Epidermal melanocyte (primary cell): ENCODE measurements at regions not wholly inside any gene's neighbourhood (a gene's known extent, or its start where the extent isn't known, plus 50 kb on each side); places are given as distances from the start of the nearest gene placed in this dataset.
"Not testable (repeated sequence)": the region's sequence is repeated elsewhere in the genome, so short reads cannot be mapped to it uniquely, and the experiment has no call there.

Experiments used
- DNase-seq: peaks from one replicate; pipeline ENCODE4 v3.0.0; 2011; ENCODE audit warnings: low spot score; ENCODE audit not compliant: insufficient read length

DNA sequence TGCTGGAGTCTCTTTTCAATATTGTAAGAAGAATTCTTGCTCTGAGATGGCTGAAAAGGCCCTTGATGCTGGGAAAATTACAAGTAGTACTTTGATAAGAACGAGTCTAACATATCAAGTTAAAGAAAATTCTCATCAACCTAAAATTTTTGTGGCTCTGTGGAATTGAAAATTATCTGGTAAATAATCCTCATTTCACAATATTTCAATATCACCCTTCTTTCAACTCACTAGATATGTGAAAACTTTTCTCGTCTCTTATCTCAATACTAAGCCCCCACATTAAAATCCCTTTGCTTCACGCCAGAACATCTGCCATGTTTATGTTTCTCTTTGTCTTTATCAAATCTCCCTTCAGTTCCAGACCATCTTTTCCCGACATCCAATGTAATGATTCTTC, 448.8 kb downstream of the ZNF516 start:
- no peak for DNase-seq

DNA sequence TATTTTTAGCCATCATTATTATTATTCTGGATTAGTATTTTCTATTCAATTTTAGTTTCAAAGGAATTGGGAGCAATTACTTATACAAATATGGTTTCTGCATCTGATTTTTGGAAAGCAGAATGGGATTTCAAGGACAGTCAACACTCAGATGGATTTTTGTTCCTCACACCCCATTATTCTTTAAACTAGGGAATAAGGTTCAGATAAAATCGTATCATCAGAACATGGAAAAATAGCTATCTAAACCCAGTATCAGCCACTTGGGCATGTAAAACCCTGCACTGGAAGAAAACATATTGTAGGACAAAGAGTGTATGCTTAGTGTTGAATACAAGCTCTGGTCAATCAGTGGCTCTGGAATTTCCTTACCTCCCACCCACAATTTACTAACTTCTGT, 452.5 kb downstream of the ZNF516 start:
- no peak for DNase-seq

DNA sequence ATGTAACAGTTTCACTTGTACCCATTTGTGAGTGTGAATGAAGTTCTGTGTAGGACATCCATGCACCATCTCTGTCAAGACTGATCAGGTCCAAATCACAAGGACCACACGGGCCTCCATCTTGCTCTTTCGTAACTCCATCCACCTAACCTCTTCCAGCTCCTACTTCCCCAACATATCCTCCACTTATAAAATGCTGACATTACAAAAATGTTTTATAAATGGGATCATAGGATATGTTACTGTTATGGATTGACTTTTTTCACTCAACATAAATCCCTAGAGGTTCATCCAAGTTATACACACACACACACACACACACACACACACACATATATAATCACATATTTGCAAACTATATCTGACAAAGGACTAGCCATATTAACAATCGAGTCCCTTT, 476.8 kb downstream of the ZNF516 start:
- DNase-seq: no peak

DNA sequence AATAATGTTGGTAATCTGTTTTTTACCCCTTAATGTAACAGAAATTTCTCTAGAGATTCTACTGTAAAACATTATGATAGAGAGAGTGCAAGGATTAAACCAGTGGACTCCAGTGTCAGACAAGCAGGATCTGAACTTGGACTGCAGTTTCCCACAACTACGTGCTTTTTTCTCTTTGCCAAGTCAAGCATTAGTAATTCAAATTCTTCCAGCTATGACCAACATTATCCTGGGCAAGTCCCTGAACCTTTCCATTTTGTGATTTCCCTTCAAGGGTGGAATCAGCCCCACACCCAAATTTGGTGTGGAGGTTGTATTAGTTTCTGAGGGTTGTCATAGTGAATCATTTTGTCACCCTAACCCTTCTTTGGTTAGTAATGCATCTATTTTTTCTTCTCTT, 482.0 kb downstream of the ZNF516 start:
- DNase-seq: no peak

DNA sequence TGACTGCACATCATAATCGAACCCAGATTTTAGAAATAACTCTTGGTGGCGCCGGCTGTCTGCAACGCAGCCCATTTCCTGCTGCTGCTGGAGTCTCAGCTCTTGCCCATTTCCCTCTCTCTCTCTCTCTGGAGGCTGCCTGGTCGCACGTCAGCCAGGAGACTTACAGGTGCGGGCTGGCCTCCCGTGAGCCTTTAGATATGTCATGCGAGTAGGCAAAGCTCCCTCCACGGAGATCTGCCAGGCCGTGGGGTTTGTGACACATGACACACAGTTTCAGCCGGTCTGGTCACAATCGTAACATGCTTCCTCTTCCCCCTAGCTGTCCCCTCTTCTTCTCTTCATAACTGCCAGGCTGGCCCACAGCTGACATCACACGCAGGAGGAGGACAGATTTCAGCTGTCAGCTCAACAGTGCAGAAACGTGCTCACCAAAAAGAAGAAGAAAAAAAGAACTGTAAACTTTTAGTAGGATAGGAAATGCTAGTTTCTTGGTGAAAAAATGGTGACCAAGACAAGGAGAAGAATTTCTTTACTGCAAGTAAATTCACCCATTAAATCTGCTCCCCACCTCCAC, 489.3 kb downstream of the ZNF516 start:
- no peak for DNase-seq

DNA sequence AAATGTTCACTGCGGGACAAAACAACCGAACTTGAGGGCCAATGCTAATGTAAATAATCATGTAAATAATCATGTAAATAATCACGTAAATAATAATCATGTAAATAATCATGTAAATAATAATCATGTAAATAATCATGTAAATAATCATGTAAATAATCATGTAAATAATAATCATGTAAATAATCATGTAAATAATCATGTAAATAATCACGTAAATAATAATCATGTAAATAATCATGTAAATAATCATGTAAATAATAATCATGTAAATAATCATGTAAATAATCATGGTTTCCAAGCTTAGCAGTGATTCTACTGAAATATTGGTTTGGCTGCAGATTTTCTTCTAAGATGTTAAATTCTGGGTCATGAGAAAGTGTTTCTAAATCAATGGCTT, 507.1 kb downstream of the ZNF516 start:
- DNase-seq: not testable (repeated sequence)

DNA sequence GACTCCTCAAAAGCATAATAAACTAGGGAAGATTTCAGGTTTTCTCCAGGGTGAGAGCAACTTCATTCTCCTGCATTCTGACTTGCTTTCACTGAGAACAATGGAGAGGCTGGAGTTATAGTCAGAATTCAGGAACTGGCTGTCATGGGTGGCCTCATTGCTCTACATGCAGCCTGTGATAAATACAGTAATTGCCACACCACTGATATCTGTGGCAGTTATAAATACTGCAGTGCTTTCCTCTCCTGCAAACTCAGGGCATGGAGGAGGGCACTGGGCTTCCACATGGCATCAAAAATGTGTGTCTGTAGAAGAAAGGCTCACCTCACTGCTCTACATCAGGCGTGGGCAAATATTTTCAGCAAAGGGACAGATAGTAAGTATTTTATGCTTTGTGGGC, 510.2 kb downstream of the ZNF516 start:
- no peak for DNase-seq

DNA sequence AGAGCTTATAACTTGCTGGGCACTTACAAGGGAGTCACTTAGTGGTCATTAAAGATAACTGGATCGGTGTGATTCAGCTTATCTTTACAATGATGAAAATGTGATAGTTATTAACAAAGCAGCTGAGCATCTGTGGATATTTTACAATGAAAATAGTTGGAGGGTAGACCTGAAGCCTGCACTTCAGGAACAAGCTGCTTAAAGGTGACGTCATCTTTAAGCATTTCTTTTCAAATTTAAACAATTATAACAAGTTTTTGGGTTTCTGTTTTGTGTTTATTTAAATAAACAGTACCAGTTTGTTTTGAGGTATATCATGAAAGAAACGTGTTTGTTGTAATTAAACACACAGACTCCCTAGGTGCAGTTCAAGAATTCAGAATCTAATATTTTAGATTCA, 513.9 kb downstream of the ZNF516 start:
- no peak for DNase-seq

DNA sequence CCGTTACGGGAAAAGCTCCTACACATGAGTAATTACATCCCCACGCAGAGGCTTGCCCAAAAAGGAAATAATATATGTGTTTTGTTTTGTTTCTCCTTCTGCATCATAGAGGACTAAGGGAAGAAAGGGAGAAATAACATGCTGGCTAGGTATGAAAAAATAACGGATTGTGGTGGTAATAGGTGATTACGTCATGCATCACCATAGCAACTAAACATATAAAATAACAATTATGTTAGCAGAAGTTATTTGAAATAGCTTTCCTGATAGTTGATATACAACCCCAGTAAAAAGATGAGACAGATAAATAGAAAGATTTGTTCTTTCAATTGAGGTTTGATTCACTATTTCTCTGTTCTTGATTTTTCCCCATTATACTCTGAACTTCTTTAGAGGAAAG, 518.0 kb downstream of the ZNF516 start:
- no peak for DNase-seq

DNA sequence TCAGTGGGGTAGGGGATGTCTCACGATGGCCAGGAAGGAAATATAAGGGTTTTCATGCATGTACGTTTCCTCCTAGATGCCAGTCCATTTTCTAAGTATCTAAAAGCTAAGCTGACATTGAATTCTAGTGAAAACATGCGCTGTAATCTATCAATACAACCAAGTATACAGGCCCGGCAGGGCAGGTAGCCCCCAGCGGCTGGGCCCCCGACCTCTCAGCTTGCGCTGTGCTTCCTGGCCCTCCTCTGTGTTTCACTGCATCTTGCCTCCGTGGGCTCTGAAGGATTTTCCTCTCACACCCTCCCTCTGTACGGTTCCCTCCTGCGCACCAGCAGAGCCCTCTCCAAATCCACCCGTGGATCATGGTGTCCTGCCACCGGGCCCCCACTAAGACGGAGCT, 524.8 kb downstream of the ZNF516 start:
- DNase-seq: no peak

DNA sequence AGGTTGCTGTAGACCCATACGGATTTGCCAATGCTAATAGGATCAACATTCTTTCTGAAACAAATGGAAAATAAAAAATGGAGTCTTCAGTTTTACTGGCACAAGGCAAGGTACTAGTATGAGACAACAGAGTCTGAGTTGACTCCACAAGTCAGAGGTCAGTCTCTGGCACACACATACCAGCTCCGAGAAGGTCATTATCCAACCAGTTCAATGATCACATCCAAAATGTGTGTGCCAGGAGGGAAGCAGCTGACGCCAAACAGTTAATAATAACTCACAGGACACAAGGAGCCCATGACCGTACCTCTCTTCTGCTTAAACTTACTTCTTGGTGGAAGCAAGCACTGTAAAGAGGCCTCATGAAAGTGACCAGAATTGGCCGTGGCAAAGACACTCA, 528.6 kb downstream of the ZNF516 start:
- DNase-seq: no peak

DNA sequence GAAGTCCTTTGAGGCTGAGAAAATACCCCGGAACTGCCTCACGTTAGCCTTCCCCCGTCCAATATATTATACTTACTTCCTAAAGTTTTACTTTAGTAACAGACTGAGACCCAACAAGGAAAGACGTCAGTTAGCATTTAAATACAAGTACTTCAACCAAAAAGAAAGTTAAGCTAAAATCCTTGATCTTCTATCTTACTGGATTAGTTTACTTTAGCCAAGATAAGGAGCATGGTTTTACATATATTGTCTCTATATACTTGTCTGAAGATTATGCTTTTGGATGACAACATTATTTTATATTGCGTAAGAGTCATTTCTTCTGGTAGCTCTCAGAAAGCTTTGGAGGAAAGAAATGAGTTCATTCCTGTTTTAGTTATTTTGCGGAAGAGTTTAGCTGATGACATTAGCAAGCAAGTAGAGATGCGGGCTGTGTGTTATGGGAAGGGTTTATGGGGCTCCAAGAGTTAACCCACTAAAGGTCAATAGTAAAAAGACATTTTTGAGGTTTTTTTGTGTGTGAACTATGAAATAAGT, 532.9 kb downstream of the ZNF516 start:
- DNase-seq: no peak

DNA sequence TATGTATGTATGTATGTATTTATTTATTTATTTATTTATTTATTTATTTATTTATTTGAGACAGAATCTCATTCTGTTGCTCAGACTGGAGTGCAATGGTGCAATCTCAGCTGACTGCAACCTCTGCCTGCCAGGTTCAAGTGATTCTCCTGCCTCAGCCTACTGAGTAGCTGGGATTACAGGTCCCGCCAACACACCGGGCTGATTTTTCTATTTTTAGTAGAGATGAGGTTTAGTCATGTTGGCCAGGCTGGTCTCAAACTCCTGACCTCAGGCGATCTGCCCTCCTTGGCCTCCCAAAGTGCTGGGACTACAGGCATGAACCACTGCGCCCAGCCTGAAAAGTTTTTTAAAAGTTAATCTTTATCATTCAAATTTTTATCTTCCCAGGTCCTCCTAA, 532.9 kb upstream of the SMIM21 start:
- not testable (repeated sequence) for DNase-seq

DNA sequence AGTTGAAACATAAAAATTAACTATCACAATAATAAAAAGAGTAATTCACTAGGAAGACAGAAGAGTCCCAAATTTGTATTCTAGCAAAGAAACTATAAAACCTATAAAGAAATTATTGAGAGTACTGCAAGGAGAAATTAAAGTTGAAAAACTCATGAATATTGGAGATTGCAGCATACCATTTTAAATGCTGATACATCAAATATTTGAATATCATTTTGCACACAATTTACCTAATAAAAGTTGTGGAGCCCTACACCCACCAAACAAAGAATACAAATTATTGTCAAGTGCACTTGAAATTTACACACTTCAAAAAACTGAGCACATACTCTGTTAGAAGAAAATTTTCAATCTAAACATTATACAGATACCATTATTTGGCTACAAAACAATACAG, 531.6 kb upstream of the SMIM21 start:
- DNase-seq: no peak

DNA sequence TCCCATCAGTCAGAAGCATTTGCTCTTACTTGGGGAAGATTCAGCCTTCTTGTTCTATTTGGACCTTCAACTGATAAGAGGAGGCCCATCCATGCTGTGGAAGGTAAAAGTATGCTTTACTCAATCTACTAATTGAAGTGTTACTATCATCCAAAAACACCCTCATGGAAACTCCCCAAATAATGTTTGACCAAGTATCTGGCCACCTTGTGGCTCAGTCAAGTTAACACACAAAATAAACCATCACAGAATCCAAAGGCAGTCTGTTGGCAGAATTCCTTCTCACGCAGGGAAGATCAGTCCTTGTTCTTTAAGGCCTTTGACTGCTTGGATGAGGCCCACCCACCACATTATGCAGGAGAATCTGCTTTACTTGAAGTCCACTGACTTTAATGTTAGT, 531.2 kb upstream of the SMIM21 start:
- no peak for DNase-seq

DNA sequence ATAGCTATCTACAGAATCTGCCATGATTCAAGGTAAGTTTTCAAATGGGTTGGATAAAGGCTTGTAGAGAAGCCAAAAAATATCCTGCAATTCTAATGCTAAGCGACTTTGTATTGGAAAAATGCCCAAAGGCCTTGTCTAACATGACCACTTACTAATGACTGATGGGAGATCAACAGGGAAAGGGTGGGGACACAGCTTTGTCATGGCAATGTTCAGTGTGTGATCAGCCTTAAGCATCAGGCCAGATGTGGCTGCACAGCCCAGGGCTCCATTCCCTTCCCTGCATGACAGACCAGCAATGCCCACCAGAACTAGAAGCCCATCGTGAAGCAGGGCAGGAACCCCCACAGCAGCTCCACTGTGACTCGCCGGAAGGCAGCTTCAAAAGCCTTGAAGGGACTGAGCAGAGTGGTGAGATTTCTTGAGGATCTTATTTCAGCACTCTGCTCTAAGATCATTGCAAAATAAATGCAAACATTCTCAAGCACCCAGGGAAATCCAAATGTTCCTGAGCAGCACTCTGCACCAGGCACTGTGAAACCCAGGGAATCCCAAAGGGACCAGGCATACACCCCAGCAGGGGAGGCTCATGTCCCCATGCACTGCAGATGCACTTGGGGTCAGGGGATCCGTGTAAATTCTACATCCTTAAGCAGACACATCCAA, 517.9 kb upstream of the SMIM21 start:
- DNase-seq: no peak

DNA sequence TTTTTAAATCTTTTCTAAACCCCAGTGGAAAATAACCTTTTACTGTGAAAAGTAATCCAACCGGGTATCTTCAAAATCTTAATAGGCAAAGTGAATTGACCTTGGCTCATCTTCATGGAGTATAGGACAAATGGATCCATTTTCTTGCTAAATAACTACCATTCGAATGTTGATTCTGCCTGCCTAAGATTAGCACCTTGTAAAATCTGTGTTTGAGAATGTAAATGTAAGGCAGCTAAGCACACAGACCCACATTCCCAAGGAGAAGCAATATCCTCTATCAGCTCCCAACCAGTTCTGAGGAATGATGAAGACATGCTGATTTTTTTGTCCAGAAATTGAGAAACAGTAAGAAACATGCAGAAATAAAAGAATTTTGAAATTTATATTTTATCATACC, 509.8 kb upstream of the SMIM21 start:
- no peak for DNase-seq

DNA sequence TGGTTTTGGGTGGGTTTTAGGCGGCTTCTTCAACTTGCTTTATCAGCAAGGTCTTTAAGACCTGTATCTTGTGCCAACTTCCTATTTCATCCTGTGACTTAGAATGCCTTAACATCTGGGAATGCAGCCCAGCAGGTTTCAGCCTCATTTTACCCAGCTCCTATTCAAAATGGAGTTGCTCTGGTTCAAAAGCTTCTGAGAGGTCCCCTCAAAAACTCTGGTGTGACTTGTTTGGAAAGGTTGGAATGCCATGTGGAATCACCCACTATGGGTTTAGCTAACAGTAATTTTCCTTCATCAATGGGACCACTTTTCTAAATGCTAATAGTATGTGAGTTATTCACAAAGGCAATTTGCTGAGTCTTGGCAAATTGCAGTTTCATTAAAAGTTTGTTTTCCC, 509.4 kb upstream of the SMIM21 start:
- DNase-seq: no peak

DNA sequence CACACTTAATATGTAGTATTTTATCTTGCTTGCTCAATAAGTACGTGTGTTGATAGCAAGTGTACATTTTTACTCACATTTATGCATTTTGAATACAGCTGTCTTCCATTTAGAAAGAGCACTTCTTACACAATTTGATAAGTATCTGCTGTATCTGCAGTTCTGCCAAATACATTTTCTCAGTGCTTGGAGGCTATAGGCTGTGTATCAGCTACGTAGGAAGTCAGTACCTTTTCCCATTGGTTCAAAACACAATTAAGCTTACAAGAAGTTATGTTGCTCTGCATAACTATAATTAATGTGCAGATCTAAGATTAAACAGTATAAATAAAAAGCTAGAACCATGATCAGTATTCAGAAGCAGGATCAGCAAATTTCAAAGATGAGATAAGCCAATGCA, 503.6 kb upstream of the SMIM21 start:
- no peak for DNase-seq

DNA sequence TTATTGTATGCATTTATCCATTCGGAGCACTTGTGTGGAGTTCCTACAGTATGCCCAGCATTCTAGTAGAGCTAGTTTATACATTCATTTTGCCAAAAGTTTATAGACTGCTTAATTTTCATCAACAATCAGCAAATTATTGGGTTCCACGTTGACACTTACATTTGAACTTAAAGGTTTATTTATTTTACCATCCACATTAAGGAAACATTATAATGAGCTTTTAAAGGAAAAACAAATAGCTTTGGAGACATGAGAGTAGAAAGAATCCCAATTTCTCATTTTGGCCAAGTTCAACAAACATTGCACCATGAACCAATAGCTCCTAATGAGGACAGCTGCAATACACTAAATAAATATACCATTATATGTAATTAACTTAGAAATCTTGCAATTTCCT, 501.2 kb upstream of the SMIM21 start:
- no peak for DNase-seq

DNA sequence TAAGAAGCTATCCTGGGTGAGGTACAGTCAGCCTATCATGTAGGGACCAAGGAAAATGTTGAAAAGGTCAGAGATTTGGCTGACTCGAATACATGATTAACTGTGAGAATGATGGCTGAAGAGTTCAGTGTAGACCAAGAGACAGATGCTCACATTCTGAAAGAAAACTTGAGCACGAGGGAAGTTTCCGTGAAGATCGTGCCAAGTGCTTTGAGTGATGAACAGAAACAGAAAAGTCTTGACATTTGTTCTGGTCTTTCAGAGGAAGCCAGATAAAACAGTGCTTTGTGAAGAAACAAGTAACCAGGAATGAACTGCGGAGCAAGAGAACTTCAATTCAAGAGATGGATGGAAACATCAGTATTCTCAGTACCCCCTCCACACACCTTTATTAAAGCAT, 500.3 kb upstream of the SMIM21 start:
- no peak for DNase-seq

DNA sequence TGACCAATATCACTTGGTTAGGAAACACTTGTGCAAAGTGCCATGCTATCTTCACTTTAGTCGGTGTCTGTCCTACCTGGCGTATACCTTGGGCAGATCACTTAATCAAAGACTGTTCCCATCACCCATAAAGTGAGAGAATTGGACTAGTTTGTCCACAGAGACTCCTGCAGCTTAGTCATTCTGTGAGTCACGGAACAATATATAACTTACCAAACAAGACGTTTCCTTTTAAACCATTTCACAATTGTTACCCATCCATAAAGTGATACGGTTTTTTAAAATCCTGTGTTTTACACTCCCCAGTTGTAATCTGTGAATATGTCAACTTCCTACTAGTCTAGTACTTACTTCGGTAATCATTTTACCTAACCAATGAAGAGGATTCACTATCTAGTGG, 499.3 kb upstream of the SMIM21 start:
- no peak for DNase-seq

DNA sequence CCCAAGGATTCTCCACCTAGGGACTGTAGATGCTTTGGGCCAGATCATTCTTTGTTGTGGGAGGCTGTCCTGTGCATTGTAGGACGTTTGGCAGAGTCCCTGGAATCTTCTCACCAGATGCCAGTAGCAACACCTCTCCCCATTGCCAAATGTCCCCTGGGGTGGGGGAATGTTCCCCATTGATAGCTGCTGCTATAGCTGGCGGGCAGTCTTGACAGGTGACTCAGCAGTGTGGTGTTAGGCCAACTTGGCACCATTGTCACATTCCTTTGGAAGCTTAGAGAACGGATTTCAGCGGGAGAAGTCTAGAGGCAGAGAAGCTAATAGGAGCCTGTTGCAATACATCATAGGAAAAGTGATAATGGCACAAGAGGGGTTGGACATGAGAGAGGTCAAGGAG, 495.7 kb upstream of the SMIM21 start:
- no peak for DNase-seq

DNA sequence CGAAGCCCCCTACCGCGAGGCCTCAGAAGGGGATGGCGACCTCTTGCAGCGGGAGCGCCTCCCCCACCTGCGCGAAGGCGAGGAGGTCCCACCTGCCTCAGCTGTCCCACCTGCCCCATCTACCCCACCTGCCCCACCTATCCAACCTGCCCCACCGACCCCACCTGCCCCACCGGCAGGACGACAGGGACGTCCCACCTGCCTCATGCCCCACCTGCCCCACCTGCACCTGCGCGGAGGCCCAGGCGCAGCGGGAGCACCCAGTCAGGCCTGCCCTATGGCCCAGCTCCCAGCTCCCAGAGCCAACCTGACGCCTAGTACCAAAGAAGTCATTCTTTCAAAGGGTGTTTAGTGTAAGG, 489.1 kb upstream of the SMIM21 start:
- DNase-seq: no peak
